ENCODE measurements at regions not wholly inside any gene's neighbourhood (a gene's known extent, or its start where the extent isn't known, plus 50 kb on each side); places are given as distances from the start of the nearest gene placed in this dataset.
"Not testable (repeated sequence)": the region's sequence is repeated elsewhere in the genome, so short reads cannot be mapped to it uniquely, and the experiment has no call there.

DNA sequence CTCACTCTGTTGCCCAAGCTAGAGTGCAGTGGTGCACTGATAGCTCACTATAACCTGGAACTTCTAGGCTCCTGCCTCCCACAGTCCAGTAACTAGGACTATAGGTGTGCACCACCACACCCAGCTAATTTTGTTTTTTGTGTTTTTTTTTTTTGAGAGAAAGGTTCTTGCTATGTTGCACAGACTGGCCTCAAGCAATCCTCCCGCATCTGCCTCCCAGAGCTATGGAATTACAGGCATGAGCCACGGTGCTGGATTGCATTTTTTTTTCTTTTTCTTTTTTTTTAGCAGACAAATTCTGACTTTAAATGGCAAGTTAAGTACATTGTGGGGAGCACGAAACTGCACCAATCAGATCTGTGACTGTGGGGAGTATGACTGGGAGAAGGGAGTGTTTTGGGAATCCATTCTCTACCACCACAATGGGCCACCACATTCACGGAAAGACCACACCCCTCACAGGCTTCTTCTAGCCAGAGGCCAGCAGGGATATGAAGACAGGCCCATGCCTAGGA lies 58.1 kb upstream of the MSMB start:
- H3K4me1 ChIP-seq, result peaks cover 0 to 10% (median 6%) of the 10 kb centered on the region in 4 donors
- H3K4me3 ChIP-seq, result no peak overlapping the region
- H3K9me3 ChIP-seq, result no peaks in the 10 kb centered on the region
- TF ChIP-seq POLR2A (IDR thresholded peaks at IDR 0.05) (no peak), CTCF (IDR thresholded peaks at IDR 0.05) (no peak)
- H3K27me3 ChIP-seq, result no peaks in the 10 kb centered on the region
- no peaks in the 10 kb centered on the region for H3K36me3 ChIP-seq
- H3K27ac ChIP-seq, result no peak overlapping the region
- DNase-seq, result no peak

GRCh38 chr10:46105416-46105815 lies 59.3 kb upstream of the MSMB start:
- not testable (repeated sequence) for H3K9me3 ChIP-seq, H3K36me3 ChIP-seq, H3K4me1 ChIP-seq, H3K27me3 ChIP-seq, DNase-seq, H3K27ac ChIP-seq
- peak overlapping the region in 1 of 4 donors; percentile 57 for H3K4me3 ChIP-seq

DNA sequence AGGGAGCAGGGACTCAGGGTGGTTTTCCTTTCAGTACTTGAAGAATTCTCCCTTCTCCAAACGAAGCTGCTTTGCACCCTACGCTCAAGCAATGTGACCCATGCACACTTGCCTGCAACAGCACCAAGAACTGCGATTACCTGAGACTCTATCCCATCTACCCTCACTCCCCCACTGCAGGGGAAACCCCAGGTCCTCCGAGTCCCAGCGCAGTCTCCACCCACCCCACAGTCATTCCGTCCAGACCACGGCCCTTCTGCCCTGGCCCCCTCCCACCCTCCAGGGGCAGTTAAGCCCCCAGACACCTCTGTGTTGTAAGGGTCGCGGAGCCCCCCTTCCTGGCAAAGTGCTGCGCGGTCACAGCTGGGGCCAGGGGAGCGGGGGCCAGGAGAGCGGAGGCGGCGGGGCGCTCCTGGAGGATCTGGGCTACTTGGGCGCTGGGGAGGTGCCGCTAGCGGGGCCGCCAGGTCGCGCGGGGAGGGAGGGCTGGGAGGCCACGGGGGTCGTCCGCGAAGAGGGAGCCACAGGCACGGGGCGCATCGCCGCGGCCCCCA lies 59.9 kb upstream of the MSMB start:
- not testable (repeated sequence) for H3K9me3 ChIP-seq, H3K4me1 ChIP-seq, H3K36me3 ChIP-seq, H3K27me3 ChIP-seq
- H3K27ac ChIP-seq, result peak overlapping the region in 1 of 4 donors; percentile 74
- peak in 1 of 3 donors; percentile 45 for DNase-seq
- peak overlapping the region; percentile 21 to 60 (median 57) for H3K4me3 ChIP-seq

GRCh38 chr10:46106410-46107255 lies 60.6 kb upstream of the MSMB start:
- Histone ChIP-seq H3K9me3 (no peaks in the 10 kb centered on the region), H3K4me1 (peaks cover 0 to 10% (median 6%) of the 10 kb centered on the region in 4 donors), H3K27me3 (no peaks in the 10 kb centered on the region), H3K36me3 (no peaks in the 10 kb centered on the region), H3K4me3 (peak overlapping the region; percentile 21 to 60 (median 57)), H3K27ac (peak overlapping the region in 1 of 4 donors; percentile 74)
- TF ChIP-seq POLR2A (IDR thresholded peaks at IDR 0.05) (no peak), CTCF (IDR thresholded peaks at IDR 0.05) (peak in 4 of 6 experiments; percentile 18 to 39 (median 32))
- peak; percentile 54 to 75 (median 59) for DNase-seq

GRCh38 chr10:46108158-46108499 lies 62.1 kb upstream of the MSMB start:
- not testable (repeated sequence) for H3K9me3 ChIP-seq, DNase-seq, H3K36me3 ChIP-seq, H3K4me1 ChIP-seq, H3K4me3 ChIP-seq, H3K27ac ChIP-seq, H3K27me3 ChIP-seq

- not testable (repeated sequence) for H3K36me3 ChIP-seq, H3K27me3 ChIP-seq
Measured at GRCh38 chr10:46154271-46154670, 108.2 kb upstream of the MSMB start.

GRCh38 chr10:46154683-46155082 lies 108.6 kb upstream of the MSMB start:
- DNase-seq, H3K4me3 ChIP-seq, H3K36me3 ChIP-seq, H3K4me1 ChIP-seq, H3K9me3 ChIP-seq, H3K27ac ChIP-seq, H3K27me3 ChIP-seq: not testable (repeated sequence)

More at GRCh38 chr10:46154271-46154670, 108.2 kb upstream of the MSMB start:
- not testable (repeated sequence) for H3K4me1 ChIP-seq, H3K27ac ChIP-seq, H3K9me3 ChIP-seq, DNase-seq, H3K4me3 ChIP-seq

- not testable (repeated sequence) for H3K27me3 ChIP-seq, H3K4me3 ChIP-seq, H3K36me3 ChIP-seq, H3K4me1 ChIP-seq, DNase-seq, H3K27ac ChIP-seq, H3K9me3 ChIP-seq
Measured at GRCh38 chr10:46156866-46157265, 110.8 kb upstream of the MSMB start.

- no peaks in the 10 kb centered on the region for H3K36me3 ChIP-seq
- H3K9me3 ChIP-seq, result no peaks in the 10 kb centered on the region
- no peak for DNase-seq
- no peaks in the 10 kb centered on the region for H3K4me1 ChIP-seq
- TF ChIP-seq CTCF (IDR thresholded peaks at IDR 0.05), result no peak
- no peak for TF ChIP-seq POLR2A (IDR thresholded peaks at IDR 0.05)
- no peak overlapping the region for H3K4me3 ChIP-seq
- H3K27me3 ChIP-seq, result no peaks in the 10 kb centered on the region
- H3K27ac ChIP-seq, result no peak overlapping the region
Measured at GRCh38 chr10:46169736-46170135, 117.1 kb upstream of the ANTXRL start.

Data from Peyer's patch (tissue), 4 donors.